Smooth muscle cell (in vitro differentiated cells): ENCODE measurements at regions not wholly inside any gene's neighbourhood (a gene's known extent, or its start where the extent isn't known, plus 50 kb on each side); places are given as distances from the start of the nearest gene placed in this dataset.

Source experiments
- DNase-seq: peaks from one replicate; lab custom pipeline; 2025; ENCODE audit not compliant: unreplicated experiment; lab: John Stamatoyannopoulos, UW
- H2AFZ ChIP-seq: fragments of 200-600 bp; sonication (generic); 2 replicates; pipeline ENCODE4 v1.6.0; 2016; ENCODE audit warnings: antibody characterized with exemption, low read depth, mild to moderate bottlenecking
- H3F3A ChIP-seq: fragments of 200-600 bp; sonication (generic); 2 replicates; pipeline ENCODE4 v1.6.0; 2017; ENCODE audit warnings: antibody characterized with exemption, low read depth
- H3K27ac ChIP-seq: fragments of 200-600 bp; sonication (generic); 2 replicates; pipeline ENCODE4 v1.5.1; 2016; ENCODE audit warnings: low read depth, mild to moderate bottlenecking
- H3K27me3 ChIP-seq: fragments of 200-600 bp; sonication (generic); 2 replicates; pipeline ENCODE4 v1.6.1; 2016; ENCODE audit warnings: low read depth, mild to moderate bottlenecking
- H3K36me3 ChIP-seq: fragments of 200-600 bp; sonication (generic); 2 replicates; pipeline ENCODE4 v1.5.1; 2016; ENCODE audit warnings: low read depth
- H3K4me1 ChIP-seq: fragments of 200-600 bp; sonication (generic); 2 replicates; pipeline ENCODE4 v1.5.1; 2016; ENCODE audit warnings: low read depth
- H3K4me2 ChIP-seq: fragments of 200-600 bp; sonication (generic); 2 replicates; pipeline ENCODE4 v1.6.0; 2016; ENCODE audit warnings: mild to moderate bottlenecking
- H3K4me3 ChIP-seq: fragments of 200-600 bp; sonication (generic); 2 replicates; pipeline ENCODE4 v1.5.1; 2016; ENCODE audit warnings: mild to moderate bottlenecking
- H3K79me2 ChIP-seq: fragments of 200-600 bp; sonication (generic); 2 replicates; pipeline ENCODE4 v1.6.0; 2016; ENCODE audit warnings: low read depth, mild to moderate bottlenecking
- H3K9ac ChIP-seq: fragments of 200-600 bp; sonication (generic); 2 replicates; pipeline ENCODE4 v1.6.0; 2016; ENCODE audit warnings: low read depth
- H3K9me3 ChIP-seq: fragments of 200-600 bp; sonication (generic); replicated peaks from 2 replicates; pipeline ENCODE4 v1.5.1; 2016; ENCODE audit warnings: low read depth
- H4K20me1 ChIP-seq: fragments of 200-600 bp; sonication (generic); 2 replicates; pipeline ENCODE4 v1.6.0; 2016; ENCODE audit warnings: low read depth
- CTCF ChIP-seq: fragments of 200-600 bp; sonication (generic); IDR thresholded peaks from 2 replicates; pipeline ENCODE4 v1.5.1; 2017; ENCODE audit warnings: borderline replicate concordance, mild to moderate bottlenecking, antibody characterized with exemption; ENCODE audit not compliant: insufficient read depth, poor library complexity, severe bottlenecking
- WGBS: methylation state at CpG from one replicate; pipeline ENCODE4 v1.1.7; 2016; ENCODE audit warnings: low lambda C conversion rate; 5-methylcytosine and 5-hydroxymethylcytosine counted together

- H3K4me1 ChIP-seq, result no peaks in the 10 kb centered on the region
- H3K27me3 ChIP-seq, result no peaks in the 10 kb centered on the region
- H3K79me2 ChIP-seq, result no peaks in the 10 kb centered on the region
- TF ChIP-seq CTCF, result no peak
- H3K4me2 ChIP-seq, result no peak overlapping the region
- H3K9me3 ChIP-seq, result no peaks in the 10 kb centered on the region
- no peak overlapping the region for H3K27ac ChIP-seq
- H3K4me3 ChIP-seq, result no peak overlapping the region
- H3K36me3 ChIP-seq, result no peaks in the 10 kb centered on the region
- no peaks in the 10 kb centered on the region for H4K20me1 ChIP-seq
- no peak overlapping the region for H3K9ac ChIP-seq
- no peak overlapping the region for H2AFZ ChIP-seq
- DNase-seq, result no peak
- peaks cover 1% of the 10 kb centered on the region for H3F3A ChIP-seq
Measured at GRCh38 chr7:106548491-106548890, 112.5 kb downstream of the CCDC71L start.

GRCh38 chr7:106545275-106545674 is 115.7 kb downstream of the CCDC71L start:
- H3K79me2 ChIP-seq, result no peaks in the 10 kb centered on the region
- 61% methylated on average over 3 of the region's 3 CpGs for WGBS
- TF ChIP-seq CTCF, result no peak
- no peak overlapping the region for H3K9ac ChIP-seq
- H3K36me3 ChIP-seq, result no peaks in the 10 kb centered on the region
- no peaks in the 10 kb centered on the region for H3K9me3 ChIP-seq
- no peaks in the 10 kb centered on the region for H3K27me3 ChIP-seq
- H3K4me2 ChIP-seq, result no peak overlapping the region
- H3K4me1 ChIP-seq, result no peaks in the 10 kb centered on the region
- DNase-seq, result no peak
- H2AFZ ChIP-seq, result peak overlapping the region; percentile 20
- H3F3A ChIP-seq, result peaks cover 5% of the 10 kb centered on the region
- H3K27ac ChIP-seq, result no peak overlapping the region
- H4K20me1 ChIP-seq, result no peaks in the 10 kb centered on the region
- H3K4me3 ChIP-seq, result no peak overlapping the region

GRCh38 chr7:106543221-106543757 is 117.7 kb downstream of the CCDC71L start:
- Histone ChIP-seq H3K79me2 (no peaks in the 10 kb centered on the region), H3K9ac (no peak overlapping the region), H3K4me1 (no peaks in the 10 kb centered on the region), H4K20me1 (no peaks in the 10 kb centered on the region), H3K27me3 (no peaks in the 10 kb centered on the region), H3K4me3 (no peak overlapping the region), H3F3A (peaks cover 5% of the 10 kb centered on the region), H3K27ac (peak overlapping the region; percentile 49), H3K4me2 (no peak overlapping the region), H2AFZ (peak overlapping the region; percentile 75), H3K36me3 (no peaks in the 10 kb centered on the region), H3K9me3 (no peaks in the 10 kb centered on the region)
- DNase-seq, result no peak
- WGBS, result 83% methylated on average over 3 of the region's 3 CpGs
- TF ChIP-seq CTCF, result no peak

GRCh38 chr7:106542550-106543220 is 118.3 kb downstream of the CCDC71L start:
- no peak for DNase-seq
- Histone ChIP-seq H4K20me1 (no peaks in the 10 kb centered on the region), H2AFZ (peak overlapping the region; percentile 75), H3K36me3 (no peaks in the 10 kb centered on the region), H3F3A (peaks cover 5% of the 10 kb centered on the region), H3K9ac (no peak overlapping the region), H3K4me2 (no peak overlapping the region), H3K9me3 (no peaks in the 10 kb centered on the region), H3K79me2 (no peaks in the 10 kb centered on the region), H3K27me3 (no peaks in the 10 kb centered on the region), H3K27ac (peak overlapping the region; percentile 49), H3K4me1 (no peaks in the 10 kb centered on the region), H3K4me3 (no peak overlapping the region)
- WGBS, result 29% methylated on average over 2 of the region's 2 CpGs
- peak; percentile 70 for TF ChIP-seq CTCF
